AG09309 (cell line): ENCODE measurements at regions not wholly inside any gene's neighbourhood (a gene's known extent, or its start where the extent isn't known, plus 50 kb on each side); places are given as distances from the start of the nearest gene placed in this dataset.

ENCODE experiments used
- DNase-seq: peaks from one replicate; pipeline ENCODE4 v3.0.0-alpha.2; 2010; ENCODE audit warnings: low read depth
- H3K4me3 ChIP-seq: 2 replicates; pipeline ENCODE4 v1.5.1; 2011; ENCODE audit warnings: mild to moderate bottlenecking, low read depth, low read length, moderate library complexity; ENCODE audit not compliant: control insufficient read depth
- CTCF ChIP-seq: IDR thresholded peaks from 2 replicates; pipeline ENCODE4 v1.5.1; 2011; ENCODE audit warnings: mild to moderate bottlenecking, low read depth, low read length, inconsistent platforms; ENCODE audit not compliant: insufficient read depth, control insufficient read depth; ENCODE audit errors: missing control alignments

- no peak for TF ChIP-seq CTCF
- DNase-seq, result no peak
- H3K4me3 ChIP-seq, result no peak overlapping the region
Measured at GRCh38 chr6:80633412-80633811, 526.9 kb downstream of the BCKDHB start.

GRCh38 chr6:80625405-80625804, 518.9 kb downstream of the BCKDHB start:
- no peak for TF ChIP-seq CTCF
- DNase-seq, result no peak
- no peak overlapping the region for H3K4me3 ChIP-seq

DNA sequence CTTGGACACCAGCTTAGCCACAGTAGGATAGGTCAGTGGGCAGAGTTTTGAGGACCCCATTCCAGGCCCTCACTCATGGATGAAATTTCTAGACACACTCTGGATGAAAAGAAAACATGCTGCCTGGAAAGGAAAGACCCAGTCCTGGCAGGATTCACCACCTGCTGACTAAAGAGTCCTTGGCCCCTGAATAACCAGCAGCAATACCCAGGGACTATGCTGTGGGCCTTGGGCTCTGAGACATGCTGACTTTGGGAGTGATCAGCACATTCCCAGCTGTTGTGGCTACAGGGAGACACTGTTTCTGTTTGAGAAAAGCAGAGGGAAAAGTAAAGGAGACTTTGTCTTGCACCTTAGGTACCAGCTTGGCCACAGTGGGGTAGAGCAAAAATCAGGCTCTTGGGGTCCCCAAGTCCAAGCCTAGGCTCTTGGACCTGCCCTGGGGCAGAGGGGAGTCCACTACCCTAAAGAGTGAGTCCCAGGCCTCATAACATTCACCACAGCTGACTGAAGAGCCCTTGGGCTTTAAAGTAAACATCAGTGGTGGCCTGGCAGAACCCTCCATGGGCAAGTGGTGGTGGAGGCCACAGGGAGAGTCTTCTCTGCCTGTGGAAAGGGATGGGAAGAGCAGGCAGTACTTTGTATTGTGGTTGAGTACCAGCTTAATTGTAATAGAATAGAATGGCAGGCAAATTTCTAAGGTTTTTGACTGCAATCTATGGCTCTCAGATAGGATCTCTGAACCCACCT, 516.8 kb downstream of the BCKDHB start:
- no peak overlapping the region for H3K4me3 ChIP-seq
- no peak for DNase-seq
- TF ChIP-seq CTCF, result no peak

DNA sequence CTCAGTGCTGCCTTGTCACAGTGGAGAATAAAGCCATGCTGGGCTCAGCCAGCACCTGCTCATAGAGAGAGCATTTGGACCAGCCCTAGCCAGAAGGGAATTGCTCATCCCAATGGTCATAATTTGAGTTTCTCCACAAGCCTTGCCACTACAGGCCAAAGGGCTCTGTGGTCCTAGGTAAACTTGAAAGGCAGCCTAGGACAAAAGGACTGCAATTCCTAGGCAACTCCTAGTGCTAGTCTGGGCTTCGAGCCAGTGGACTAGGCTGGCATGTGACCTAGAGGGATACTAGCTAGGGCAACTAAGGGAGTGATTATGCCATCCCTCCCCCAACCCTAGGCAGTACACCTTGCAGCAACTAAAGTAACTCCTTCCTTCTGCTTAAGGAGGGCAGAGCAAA, 516.2 kb downstream of the BCKDHB start:
- no peak for DNase-seq
- no peak overlapping the region for H3K4me3 ChIP-seq
- no peak for TF ChIP-seq CTCF

GRCh38 chr6:80618953-80619352, 512.5 kb downstream of the BCKDHB start:
- no peak for DNase-seq

GRCh38 chr6:80610846-80611245, 504.4 kb downstream of the BCKDHB start:
- DNase-seq, result peak; percentile 25
- H3K4me3 ChIP-seq, result no peak overlapping the region
- TF ChIP-seq CTCF, result no peak

More at GRCh38 chr6:80618953-80619352, 512.5 kb downstream of the BCKDHB start:
- no peak for TF ChIP-seq CTCF
- no peak overlapping the region for H3K4me3 ChIP-seq
